NCI-H526 (cell line): ENCODE measurements at regions not wholly inside any gene's neighbourhood (a gene's known extent, or its start where the extent isn't known, plus 50 kb on each side); places are given as distances from the start of the nearest gene placed in this dataset.
"Not testable (repeated sequence)": the region's sequence is repeated elsewhere in the genome, so short reads cannot be mapped to it uniquely, and the experiment has no call there.

Experiments
- DNase-seq, 2 experiments: peaks; one replicate each; lab custom pipeline; 2025; lab: John Stamatoyannopoulos, UW

GRCh38 chr4:141459020-141459419 is 177.4 kb upstream of the IL15 start:
- no peak for DNase-seq

DNA sequence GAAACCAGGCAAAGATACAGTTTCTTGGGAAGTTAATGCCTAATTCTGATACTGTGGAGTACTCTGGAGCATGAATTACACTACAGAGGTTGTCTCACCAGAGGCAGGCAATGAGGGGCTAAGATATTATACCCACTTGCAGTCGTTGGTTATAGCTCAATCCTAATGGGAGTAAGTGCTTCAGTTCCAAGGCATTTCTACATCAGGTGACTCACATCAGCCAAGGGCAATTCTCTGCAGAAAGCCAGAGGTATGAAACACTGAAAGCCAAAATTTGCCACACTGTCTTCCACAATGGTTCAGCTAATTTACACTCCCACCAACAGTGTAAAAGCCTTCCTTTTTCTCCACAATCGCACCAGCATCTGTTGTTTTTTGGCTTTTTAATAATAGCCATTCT is 174.0 kb upstream of the IL15 start:
- DNase-seq = no peak

- DNase-seq = no peak
These were observed 172.7 kb upstream of the IL15 start for GRCh38 chr4:141463678-141464077.

DNA sequence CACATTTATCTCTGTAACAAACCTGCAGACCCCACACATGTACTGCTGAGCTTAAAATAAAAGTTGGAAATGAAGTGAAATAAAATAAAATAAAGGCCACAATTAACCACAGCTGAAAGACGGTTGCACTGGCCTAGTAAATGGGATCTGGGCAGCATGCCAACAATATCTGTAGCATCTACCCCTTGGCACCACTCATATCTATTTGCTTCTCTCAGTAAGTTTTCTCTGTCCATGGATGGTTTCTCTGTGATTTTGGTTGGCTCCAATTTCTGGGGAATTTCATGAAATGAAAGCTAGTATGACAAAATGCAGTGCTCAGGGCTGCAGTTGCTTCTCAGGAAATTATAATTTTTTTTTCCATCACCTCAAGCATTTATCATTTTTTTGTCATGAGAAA is 172.0 kb upstream of the IL15 start:
- no peak for DNase-seq

DNA sequence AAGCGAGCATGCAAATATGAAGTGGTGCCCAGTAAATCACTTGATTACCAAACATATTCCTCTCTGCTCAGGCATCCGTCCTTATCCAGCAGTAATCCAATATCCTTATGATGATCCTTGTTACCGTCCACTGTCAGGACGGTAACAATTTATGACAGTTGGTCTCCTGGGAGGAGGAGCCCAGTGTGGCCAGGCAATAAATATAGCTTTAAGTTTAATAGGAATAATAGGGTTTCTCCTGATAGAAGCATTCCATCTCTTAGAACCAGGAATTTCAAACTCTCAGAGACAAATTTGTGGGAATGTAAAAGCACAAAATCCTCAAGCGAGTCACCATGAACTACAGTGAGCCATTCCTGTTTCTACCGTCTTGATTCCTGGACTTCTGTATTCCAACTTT is 171.2 kb upstream of the IL15 start:
- DNase-seq = no peak

DNA sequence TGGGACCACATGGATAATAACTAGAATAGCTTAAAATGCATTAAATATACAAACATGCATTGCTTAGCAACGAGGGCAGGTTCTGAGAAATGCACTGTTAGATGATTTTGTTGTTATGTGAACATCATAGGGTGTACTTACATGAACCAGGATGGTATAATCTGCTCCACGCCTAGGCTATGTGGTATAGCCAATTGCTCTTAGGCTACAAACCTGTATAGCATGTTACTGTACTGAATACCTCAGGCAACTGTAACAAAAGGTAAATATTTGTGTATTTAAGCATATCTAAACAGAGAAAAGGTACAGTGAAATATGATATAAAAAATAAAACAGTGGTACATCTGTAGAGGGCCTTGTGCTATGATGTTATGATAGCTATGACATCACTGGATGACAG is 169.2 kb upstream of the IL15 start:
- no peak for DNase-seq

GRCh38 chr4:141469392-141469791 is 167.0 kb upstream of the IL15 start:
- DNase-seq = no peak

DNA sequence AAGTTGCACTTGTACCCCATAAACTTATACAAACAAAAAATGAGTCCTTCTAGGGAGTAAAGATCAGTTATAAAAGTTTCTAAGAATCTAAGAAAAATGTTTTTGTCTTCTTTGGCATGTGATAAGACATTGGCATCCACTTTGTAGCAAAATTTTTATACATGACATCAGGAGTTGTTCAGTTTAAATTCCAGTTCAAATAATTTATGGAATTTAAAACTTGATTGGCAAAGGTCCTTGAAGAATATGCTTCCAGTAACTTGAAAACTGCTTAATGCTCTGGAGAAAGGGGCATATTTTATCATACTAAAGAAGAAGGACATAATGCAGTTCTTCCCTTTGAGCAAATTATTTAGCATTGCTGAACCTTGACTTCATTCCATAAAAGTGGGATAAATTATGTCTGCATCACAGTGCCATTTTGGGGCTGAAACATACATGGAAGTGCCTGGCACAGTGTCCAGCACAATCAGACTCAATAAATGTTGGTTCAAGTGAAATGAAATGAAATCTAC is 163.3 kb upstream of the IL15 start:
- no peak for DNase-seq

DNA sequence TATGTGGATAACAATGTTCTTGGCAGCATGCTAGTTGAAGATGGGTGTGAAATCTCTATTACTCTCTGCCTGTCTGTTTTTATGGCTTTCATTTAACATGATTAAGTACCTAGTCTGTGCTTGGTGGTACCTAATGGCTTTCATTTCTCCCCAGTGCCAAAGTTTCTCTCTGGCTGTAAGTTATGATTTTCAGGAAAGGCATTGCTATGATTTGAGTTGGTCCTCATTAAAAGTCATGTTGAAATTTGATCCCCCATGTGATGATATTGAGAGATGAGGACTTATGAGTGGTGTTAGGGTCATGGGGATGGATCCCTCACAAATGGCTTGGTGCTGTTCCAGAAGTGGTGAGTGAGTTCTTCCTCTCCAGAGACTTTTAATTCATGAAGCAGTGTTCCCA is 162.4 kb upstream of the IL15 start:
- no peak for DNase-seq

DNA sequence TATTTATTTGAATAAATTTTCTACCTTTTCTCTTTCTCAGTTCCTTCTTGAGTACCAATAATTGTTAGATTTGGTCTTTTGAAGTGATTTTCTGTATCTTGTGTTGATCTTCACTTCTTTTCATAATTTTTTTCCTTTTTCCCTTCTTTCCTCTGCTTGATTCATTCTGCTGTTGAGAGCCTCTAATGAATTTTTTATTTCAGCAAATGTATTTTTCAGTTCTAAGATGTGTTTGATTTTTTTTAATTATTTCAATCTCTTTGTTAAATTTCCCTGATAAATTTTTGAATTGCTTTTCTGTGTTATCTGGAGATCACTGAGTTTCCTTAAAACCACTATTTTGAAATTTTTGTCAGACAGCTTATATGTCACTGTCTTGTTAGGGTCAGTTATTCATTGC is 155.4 kb upstream of the IL15 start:
- no peak for DNase-seq

DNA sequence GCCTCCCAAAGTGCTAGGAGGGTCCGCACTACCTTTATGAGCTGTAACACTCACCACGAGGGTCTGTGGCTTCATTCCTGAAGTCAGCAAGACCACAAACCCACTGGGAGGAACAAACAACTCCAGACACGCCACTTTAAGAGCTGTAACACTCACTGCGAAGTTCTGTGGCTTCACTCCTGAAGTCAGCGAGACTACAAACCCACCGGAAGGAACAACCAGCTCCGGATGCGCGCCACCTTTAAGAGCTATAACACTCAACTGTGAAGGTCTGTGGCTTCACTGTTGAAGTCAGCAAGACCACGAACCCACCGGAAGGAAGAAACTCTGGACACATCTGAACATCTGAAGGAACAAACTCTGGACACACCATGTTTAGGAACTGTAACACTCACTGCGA is 152.1 kb upstream of the IL15 start:
- not testable (repeated sequence) for DNase-seq

DNA sequence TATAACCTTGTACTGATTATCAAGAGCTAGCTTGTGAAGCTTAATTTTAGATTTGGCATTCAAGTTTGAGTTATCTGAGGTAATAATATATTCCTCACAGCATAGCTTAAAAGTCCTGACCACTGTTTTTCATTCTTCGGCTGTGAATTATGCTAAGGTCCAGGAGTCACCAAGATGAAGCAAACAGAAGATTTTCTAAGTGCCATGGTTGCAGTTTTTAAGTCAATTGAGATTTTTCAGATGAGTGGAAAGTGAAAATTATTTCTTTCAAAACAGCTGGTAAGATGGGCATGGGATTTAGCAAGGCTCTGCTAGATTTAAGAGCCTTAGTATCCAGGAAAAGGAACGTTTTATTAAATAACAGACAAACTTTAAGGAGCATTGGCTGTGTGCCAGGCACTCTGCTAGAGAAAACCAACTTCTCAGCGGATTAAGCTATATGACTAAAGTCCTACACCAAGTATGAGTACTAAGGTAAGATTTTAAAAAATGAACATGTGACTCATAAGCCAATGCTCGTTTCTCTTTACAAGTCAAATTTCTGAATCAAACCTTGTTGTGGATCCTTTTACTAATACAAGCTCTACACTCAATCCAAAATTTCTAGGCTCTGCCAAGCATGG is 149.9 kb upstream of the IL15 start:
- DNase-seq = no peak

DNA sequence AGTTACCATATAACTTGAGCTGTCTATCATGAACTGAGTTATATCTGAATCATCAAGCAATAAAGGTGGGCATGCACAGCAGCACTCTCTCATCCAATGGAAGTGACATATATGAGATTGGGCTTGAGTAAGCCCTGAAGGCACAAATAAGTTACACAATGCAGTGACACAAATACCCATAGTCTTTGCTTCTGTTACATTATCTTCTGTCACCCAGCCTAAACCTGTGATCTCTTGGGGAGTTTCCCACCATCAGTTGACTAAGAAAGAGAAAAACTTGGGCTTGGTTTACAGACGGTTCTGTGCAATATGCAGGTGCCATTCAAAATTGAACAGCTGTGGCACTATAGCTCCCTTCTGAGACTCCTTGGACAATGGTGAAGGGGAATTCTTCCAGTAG is 138.8 kb upstream of the IL15 start:
- DNase-seq = no peak

- no peak for DNase-seq
These were observed 137.0 kb upstream of the IL15 start for GRCh38 chr4:141499261-141499853.

- DNase-seq = no peak
These were observed 135.0 kb upstream of the IL15 start for GRCh38 chr4:141501395-141501794.

GRCh38 chr4:141501931-141502330 is 134.5 kb upstream of the IL15 start:
- no peak for DNase-seq

GRCh38 chr4:141502755-141503154 is 133.6 kb upstream of the IL15 start:
- no peak for DNase-seq

DNA sequence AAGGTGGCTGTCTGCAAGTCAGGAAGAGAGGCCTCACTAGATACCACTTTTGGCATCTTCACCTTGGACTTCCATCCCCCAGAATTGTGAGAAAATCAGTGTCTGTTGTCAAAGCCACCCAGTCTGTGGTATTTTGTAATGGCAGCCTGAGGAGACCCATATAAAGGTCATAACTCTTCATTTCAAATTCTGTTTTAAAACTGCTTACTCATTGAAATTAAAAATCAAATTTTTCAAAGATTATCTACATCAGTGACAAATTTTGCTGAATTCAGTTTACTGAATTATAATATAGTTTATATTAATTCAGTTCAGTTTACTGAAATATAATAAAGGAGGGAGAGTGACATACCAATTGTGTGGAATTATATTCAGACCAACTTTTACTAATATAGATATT is 133.1 kb upstream of the IL15 start:
- no peak for DNase-seq

DNA sequence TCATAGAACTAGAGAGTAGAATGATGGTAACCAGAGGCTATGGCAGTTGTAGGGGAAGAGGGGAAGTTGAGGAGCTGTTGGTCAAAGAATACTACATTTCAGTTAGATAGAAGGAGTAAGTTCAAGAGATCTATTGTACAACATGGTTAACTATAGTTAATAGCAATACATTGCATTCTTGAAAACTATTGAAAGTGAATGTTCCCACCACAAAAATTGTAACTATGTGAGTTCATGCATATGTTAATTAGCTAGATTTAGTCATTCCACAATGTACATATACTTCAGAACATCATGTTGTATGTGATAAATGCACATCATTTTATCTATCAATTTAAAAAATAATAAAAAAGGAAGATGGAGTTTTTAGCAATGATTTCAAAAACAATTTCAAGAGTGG is 125.3 kb upstream of the IL15 start:
- no peak for DNase-seq

DNA sequence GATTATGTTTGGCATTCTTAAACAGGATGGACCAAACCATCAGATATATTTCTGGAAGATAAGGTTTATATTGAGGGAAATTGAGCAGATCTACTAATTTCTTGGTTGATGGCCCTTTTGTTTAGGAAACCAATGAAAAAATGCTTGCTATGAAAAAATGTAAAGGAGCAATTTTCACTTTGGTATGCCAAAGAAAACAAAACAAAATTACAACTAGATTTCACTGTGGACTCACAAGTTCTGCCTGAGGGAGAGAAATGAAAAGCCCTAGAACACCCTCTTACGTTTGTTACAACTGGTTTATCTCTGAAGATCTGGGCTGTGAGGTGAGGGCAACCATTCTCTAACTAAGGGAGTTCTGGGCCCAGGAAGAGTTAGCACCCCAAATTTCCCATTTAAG is 122.5 kb upstream of the IL15 start:
- no peak for DNase-seq

- no peak for DNase-seq
These were observed 118.2 kb upstream of the IL15 start for GRCh38 chr4:141518222-141518621.

- DNase-seq = no peak
These were observed 112.3 kb upstream of the IL15 start for GRCh38 chr4:141524116-141524515.

DNA sequence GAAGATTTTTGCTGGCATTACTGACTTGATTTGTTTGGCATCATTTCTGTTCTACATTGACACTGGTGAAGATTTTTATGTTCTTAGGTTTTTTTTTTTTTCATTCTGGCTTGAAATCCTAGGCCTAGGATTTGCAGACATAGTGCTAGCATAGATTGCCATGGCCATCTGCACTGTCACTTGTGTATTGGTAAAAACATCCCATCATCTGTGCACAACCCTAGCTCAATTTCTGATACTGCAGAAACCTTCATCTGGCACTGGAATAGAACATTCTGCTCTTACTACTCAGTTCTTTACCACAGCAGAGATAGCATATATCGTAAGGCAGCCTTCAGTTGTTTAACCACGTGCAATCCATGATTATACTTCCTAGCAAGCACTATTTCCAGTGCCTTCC is 111.5 kb upstream of the IL15 start:
- no peak for DNase-seq

- no peak for DNase-seq
These were observed 105.8 kb upstream of the IL15 start for GRCh38 chr4:141530627-141531026.
